HG03159 (cell line): ENCODE measurements at regions not wholly inside any gene's neighbourhood (a gene's known extent, or its start where the extent isn't known, plus 50 kb on each side); places are given as distances from the start of the nearest gene placed in this dataset.
"Not testable (repeated sequence)": the region's sequence is repeated elsewhere in the genome, so short reads cannot be mapped to it uniquely, and the experiment has no call there.

ENCODE experiments used
- ATAC-seq: cut with Tn5 transposase; IDR thresholded peaks from one replicate; pipeline ENCODE4 v1.9.1; 2021; ENCODE audit warnings: mild to moderate bottlenecking, moderate library complexity; ENCODE audit not compliant: unreplicated experiment

GRCh38 chr5:92017776-92018175, 634.7 kb upstream of the ARRDC3 start:
- no peak for ATAC-seq

GRCh38 chr5:92011845-92012244, 628.7 kb upstream of the ARRDC3 start:
- not testable (repeated sequence) for ATAC-seq

- no peak for ATAC-seq
Observed at GRCh38 chr5:92003806-92004205, 620.7 kb upstream of the ARRDC3 start.

- no peak for ATAC-seq
Observed at GRCh38 chr5:92002721-92003274, 619.7 kb upstream of the ARRDC3 start.

- ATAC-seq: no peak
Observed at GRCh38 chr5:91998774-91999173, 615.7 kb upstream of the ARRDC3 start.

- ATAC-seq: no peak
Observed at GRCh38 chr5:91983869-91984268, 600.8 kb upstream of the ARRDC3 start.

GRCh38 chr5:91978221-91978882, 595.2 kb upstream of the ARRDC3 start:
- ATAC-seq: no peak

- no peak for ATAC-seq
Observed at GRCh38 chr5:91977579-91977978, 594.5 kb upstream of the ARRDC3 start.

GRCh38 chr5:91976451-91976850, 593.3 kb upstream of the ARRDC3 start:
- ATAC-seq: no peak

- ATAC-seq: no peak
Observed at GRCh38 chr5:91963166-91963565, 580.0 kb upstream of the ARRDC3 start.

- ATAC-seq: no peak
Observed at GRCh38 chr5:91957666-91958065, 574.5 kb upstream of the ARRDC3 start.

- ATAC-seq: no peak
Observed at GRCh38 chr5:91956738-91957137, 573.6 kb upstream of the ARRDC3 start.

- no peak for ATAC-seq
Observed at GRCh38 chr5:91955610-91956009, 572.5 kb upstream of the ARRDC3 start.

- ATAC-seq: no peak
Observed at GRCh38 chr5:91954136-91954535, 571.0 kb upstream of the ARRDC3 start.

- ATAC-seq: no peak
Observed at GRCh38 chr5:91950328-91950727, 567.2 kb upstream of the ARRDC3 start.

GRCh38 chr5:91946870-91947269, 563.8 kb upstream of the ARRDC3 start:
- no peak for ATAC-seq

- ATAC-seq: no peak
Observed at GRCh38 chr5:91941588-91941987, 558.5 kb upstream of the ARRDC3 start.

GRCh38 chr5:91938441-91938840, 555.3 kb upstream of the ARRDC3 start:
- ATAC-seq: no peak

- no peak for ATAC-seq
Observed at GRCh38 chr5:91937121-91937520, 554.0 kb upstream of the ARRDC3 start.

GRCh38 chr5:91929522-91929817, 546.4 kb upstream of the ARRDC3 start:
- ATAC-seq: no peak

- ATAC-seq: peak; percentile 55
Observed at GRCh38 chr5:91928754-91929521, 545.8 kb upstream of the ARRDC3 start.

GRCh38 chr5:91927439-91927838, 544.3 kb upstream of the ARRDC3 start:
- no peak for ATAC-seq
